ENCODE measurements at regions not wholly inside any gene's neighbourhood (a gene's known extent, or its start where the extent isn't known, plus 50 kb on each side); places are given as distances from the start of the nearest gene placed in this dataset.

DNA sequence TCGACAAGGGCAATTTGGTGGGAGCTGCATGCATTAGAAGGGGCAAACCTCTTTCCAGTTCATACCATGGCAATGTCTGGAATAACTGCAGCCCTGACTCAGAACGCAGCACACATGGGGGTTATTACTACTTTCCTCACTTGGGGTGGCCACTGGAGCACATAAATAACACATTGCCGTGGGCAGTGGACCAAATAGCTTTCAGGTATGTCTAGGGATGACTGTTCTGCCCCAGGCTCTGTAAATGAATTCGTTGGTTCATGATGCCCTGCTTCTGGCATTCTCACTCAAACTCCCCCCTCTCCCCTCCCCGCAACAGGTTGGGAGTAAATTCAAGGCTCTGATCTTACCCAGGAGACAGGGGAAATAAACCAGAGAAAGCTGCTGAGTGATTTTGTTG lies 238.0 kb upstream of the PLET1 start:
- Histone ChIP-seq H3K9me3 (no peaks in the 10 kb centered on the region), H3K4me1 (no peaks in the 10 kb centered on the region), H3K27ac (no peak overlapping the region), H3K36me3 (no peaks in the 10 kb centered on the region), H3K27me3 (peaks cover 0 to 13% (median 0%) of the 10 kb centered on the region in 4 donors), H3K4me3 (no peak overlapping the region)
- intact Hi-C loops (cut with DNase I): no loop called here
- WGBS, 2 donors: 40 to 68% methylated on average over 3 to 4 of the region's 5 CpGs
- no peak for DNase-seq
- no peak for TF ChIP-seq POLR2A (IDR thresholded peaks at IDR 0.05)
- TF ChIP-seq, protein P1, sequence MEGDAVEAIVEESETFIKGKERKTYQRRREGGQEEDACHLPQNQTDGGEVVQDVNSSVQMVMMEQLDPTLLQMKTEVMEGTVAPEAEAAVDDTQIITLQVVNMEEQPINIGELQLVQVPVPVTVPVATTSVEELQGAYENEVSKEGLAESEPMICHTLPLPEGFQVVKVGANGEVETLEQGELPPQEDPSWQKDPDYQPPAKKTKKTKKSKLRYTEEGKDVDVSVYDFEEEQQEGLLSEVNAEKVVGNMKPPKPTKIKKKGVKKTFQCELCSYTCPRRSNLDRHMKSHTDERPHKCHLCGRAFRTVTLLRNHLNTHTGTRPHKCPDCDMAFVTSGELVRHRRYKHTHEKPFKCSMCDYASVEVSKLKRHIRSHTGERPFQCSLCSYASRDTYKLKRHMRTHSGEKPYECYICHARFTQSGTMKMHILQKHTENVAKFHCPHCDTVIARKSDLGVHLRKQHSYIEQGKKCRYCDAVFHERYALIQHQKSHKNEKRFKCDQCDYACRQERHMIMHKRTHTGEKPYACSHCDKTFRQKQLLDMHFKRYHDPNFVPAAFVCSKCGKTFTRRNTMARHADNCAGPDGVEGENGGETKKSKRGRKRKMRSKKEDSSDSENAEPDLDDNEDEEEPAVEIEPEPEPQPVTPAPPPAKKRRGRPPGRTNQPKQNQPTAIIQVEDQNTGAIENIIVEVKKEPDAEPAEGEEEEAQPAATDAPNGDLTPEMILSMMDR (IDR thresholded peaks at IDR 0.05): no peak

DNA sequence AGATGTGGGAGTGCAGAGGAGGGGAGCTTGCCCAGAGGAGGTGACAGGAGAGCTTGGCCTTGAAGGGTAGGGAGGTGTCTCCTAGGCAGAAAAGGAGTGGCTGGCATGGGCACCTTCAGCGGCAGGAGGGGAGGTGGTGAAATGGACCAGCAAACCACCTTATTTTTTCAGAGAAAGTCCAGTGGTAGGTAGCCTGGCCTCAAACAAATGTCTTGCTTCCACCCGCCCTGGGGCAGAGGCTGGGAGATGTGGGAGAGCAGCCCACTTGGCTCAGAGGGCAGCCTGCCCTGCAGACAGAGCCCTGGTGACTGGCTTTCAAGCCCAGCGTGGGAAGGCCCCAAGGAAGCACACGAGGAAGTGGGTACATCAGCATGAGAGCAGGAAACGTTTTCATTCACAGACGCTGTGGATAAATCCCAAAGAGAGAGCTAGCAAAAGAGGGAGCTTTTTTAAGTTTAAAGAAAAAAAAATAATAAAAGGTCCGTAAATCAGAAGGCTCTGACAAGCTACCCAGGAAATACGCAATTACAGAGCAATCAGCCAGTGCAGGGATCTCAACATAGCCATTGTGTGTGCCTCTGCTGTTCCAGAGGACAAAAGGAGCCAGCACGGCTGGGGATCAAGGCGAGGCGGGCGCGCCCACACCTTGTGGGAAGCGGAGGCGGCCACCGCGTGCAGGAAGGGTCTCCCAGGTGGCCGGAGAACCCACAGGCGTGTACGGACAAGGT lies 238.7 kb upstream of the PLET1 start:
- no peak overlapping the region for H3K27ac ChIP-seq
- WGBS, 2 donors: 68 to 73% methylated on average over 15 to 18 of the region's 20 CpGs
- peaks cover 0 to 13% (median 0%) of the 10 kb centered on the region in 4 donors for H3K27me3 ChIP-seq
- H3K9me3 ChIP-seq: no peaks in the 10 kb centered on the region
- DNase-seq: no peak
- H3K36me3 ChIP-seq: no peaks in the 10 kb centered on the region
- TF ChIP-seq, protein P1 (IDR thresholded peaks at IDR 0.05): no peak
- no peak for TF ChIP-seq POLR2A (IDR thresholded peaks at IDR 0.05)
- intact Hi-C loops (cut with DNase I): no loop called here
- no peaks in the 10 kb centered on the region for H3K4me1 ChIP-seq
- H3K4me3 ChIP-seq: no peak overlapping the region

DNA sequence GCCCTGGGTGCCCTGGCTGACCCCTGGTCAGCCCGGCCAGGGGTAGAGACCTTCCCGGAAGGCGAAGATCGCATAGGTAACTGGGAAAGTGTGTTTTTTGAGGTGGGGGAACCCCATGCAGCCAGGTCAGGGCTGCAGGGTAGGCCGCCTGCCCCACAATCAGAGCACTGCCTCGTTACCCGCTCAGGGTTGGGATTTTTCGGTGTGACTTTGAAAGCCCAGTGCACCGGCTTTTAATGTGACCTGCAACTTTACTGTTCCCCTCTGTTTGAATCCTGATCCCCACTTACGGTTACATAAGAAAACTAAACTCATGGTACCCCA lies 239.2 kb upstream of the PLET1 start:
- WGBS, 2 donors: 94 to 95% methylated on average over 7 to 10 of the region's 10 CpGs
- no peaks in the 10 kb centered on the region for H3K9me3 ChIP-seq
- no peak for TF ChIP-seq POLR2A (IDR thresholded peaks at IDR 0.05)
- TF ChIP-seq, protein P1 (IDR thresholded peaks at IDR 0.05): no peak

DNA sequence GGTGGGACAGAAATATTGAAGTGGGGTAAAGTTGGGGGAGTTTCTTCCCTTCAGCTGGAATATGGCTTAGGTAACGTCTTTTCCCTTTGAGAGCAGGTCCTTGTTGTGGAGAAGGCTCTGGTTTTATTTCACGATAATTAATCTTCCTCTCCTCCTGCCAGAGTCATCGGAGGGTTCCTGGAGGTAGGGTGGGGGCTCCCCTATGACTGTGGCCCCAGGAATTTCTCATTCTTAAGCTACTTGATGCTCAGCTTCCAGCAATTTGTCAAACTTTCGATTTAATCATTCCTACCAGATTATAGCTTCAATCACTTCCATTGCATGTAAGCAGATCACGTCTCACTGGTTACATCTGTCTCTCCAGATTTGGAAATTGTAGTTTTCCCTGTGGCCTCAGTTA lies 242.8 kb upstream of the PLET1 start:
- H3K27ac ChIP-seq: no peak overlapping the region
- no peak for DNase-seq
- H3K9me3 ChIP-seq: no peaks in the 10 kb centered on the region
- TF ChIP-seq, protein P1 (IDR thresholded peaks at IDR 0.05): no peak
- TF ChIP-seq POLR2A (IDR thresholded peaks at IDR 0.05): no peak
- no peak overlapping the region for H3K4me3 ChIP-seq
- WGBS, 2 donors: 82% methylated on average over 5 of the region's 5 CpGs
- H3K4me1 ChIP-seq: no peaks in the 10 kb centered on the region
- intact Hi-C loops (cut with DNase I): no loop called here
- peaks cover 0 to 13% (median 0%) of the 10 kb centered on the region in 4 donors for H3K27me3 ChIP-seq
- H3K36me3 ChIP-seq: no peaks in the 10 kb centered on the region

More for the DNA sequence above, 239.2 kb upstream of the PLET1 start:
- H3K4me3 ChIP-seq: no peak overlapping the region
- H3K4me1 ChIP-seq: no peaks in the 10 kb centered on the region
- no peak overlapping the region for H3K27ac ChIP-seq
- intact Hi-C loops (cut with DNase I): no loop called here
- H3K36me3 ChIP-seq: no peaks in the 10 kb centered on the region
- no peak for DNase-seq
- peaks cover 0 to 13% (median 0%) of the 10 kb centered on the region in 4 donors for H3K27me3 ChIP-seq

DNA sequence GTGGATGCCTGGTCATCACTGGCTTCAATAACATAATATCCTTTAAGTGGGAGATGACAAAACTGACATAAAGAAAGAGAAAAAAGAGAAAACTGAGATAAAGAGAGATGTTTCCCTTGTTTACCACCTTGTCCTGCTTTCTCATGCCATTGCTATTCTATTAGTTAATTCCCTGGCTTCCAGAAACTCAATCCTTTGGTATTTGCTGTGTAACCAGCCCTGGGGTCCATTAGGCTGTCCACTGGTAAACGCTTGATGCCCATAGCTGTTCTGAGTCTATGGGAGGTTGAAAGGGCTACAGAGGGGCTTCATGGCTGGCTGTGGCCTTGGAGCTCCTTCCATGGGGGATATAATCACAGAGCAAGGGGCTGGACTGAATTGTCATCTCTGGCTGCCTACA lies 243.4 kb upstream of the PLET1 start:
- 64 to 89% methylated on average over 1 of the region's 1 CpG for WGBS, 2 donors
- Histone ChIP-seq H3K27me3 (peaks cover 0 to 7% (median 0%) of the 10 kb centered on the region in 4 donors), H3K36me3 (no peaks in the 10 kb centered on the region), H3K4me3 (no peak overlapping the region), H3K9me3 (no peaks in the 10 kb centered on the region), H3K4me1 (no peaks in the 10 kb centered on the region), H3K27ac (no peak overlapping the region)
- intact Hi-C loops (cut with DNase I): no loop called here
- TF ChIP-seq POLR2A (IDR thresholded peaks at IDR 0.05): no peak
- TF ChIP-seq, protein P1 (IDR thresholded peaks at IDR 0.05): no peak
- DNase-seq: no peak
